Islet precursor cell (in vitro differentiated cells): ENCODE measurements at regions not wholly inside any gene's neighbourhood (a gene's known extent, or its start where the extent isn't known, plus 50 kb on each side); places are given as distances from the start of the nearest gene placed in this dataset.

Experiments
- DNase-seq: peaks from one replicate; pipeline ENCODE4 v3.0.0-alpha.2; 2018

GRCh38 chr10:88213065-88213605 lies 349.7 kb downstream of the PTEN start:
- no peak for DNase-seq

DNA sequence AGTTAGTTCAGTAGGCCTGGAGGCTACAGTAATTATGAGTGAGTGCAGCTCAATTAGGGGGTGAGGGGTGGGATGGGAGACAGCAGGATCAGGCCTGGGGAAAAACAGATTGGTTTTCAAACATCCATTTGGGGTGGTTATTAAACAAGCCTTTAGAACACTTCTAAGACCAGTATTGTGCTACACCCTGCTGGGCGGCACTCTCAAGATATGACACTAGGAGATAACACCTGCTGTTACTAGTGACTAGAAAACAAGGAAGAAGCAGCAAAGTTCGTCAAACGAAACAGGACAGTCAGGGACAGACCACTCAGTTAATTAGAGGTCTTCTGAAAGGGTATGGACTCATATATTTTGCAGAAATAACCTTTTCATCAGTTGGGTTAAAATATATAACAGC lies 353.6 kb downstream of the PTEN start:
- no peak for DNase-seq

GRCh38 chr10:88218362-88218761 lies 354.9 kb downstream of the PTEN start:
- no peak for DNase-seq

- no peak for DNase-seq
Measured at GRCh38 chr10:88219753-88220152, 356.3 kb downstream of the PTEN start.

DNA sequence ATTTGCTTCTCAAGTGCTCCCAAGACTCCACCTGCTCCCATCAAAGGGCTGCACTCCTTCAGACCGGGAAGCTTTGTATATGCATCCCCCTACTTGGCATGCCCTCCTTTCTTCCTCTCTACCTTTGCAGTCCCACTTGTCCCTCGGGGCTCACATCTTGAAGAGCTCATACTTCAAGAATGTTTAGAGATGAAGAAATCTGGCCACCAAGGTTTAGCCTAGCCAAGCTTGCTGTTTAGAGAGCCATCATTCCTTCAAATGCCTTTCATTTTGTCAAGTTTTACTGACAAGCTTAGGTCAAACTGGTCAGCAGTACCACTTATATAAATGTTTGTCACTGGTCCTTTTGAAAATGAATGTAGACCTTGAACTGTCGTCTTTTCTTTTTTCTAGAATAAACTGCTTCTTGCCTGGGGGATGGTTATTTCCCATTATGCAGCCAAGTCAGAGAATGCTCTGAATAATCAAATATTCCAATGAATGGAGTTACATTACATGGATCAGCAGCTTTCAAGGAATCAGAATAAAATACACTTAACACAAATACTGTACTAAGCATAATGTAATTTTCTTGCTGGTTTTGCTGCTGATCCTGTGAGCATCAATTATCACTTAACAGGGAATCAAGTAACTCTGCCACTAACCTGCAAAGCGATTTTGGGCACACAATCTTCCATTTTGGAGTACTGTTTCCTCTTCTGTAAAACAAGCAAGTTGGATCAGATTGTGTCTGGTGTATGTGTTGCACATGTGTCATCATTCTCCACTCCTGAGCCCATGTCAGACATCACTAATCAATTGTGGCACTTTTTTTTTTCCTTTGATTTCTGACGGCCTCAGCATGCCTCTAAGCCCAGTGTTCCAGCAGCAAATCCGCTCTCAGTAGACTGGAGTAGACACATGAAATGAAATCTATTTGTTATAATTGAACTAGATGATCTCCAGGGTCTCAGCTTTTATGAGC lies 357.9 kb downstream of the PTEN start:
- no peak for DNase-seq

DNA sequence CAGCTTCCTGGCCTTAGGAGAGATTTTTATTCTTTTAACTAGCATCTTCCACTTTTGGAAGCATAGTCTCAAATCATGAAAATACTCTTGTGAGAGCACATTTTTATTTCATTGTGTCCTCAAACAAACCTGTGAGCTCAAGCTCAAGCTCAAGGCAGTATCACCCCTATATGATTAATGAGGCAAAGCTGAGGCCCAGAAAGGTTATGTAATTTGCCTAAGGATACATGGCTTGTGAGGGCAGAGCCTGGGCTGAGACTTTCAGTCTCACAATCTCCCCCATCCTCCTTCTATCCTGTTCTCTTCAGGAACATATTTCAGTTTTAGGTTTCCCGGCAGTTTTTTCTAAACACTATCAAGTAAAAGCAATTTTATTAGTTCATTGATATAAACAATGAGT lies 359.5 kb downstream of the PTEN start:
- DNase-seq: no peak
